A549 (cell line): ENCODE measurements at regions not wholly inside any gene's neighbourhood (a gene's known extent, or its start where the extent isn't known, plus 50 kb on each side); places are given as distances from the start of the nearest gene placed in this dataset.

ENCODE experiments used
- ATAC-seq, 2 experiments: fragments of 200-7000 bp in 1 of 2; fragments of >200 bp in 1 of 2; cut with Nextera tagmentation in 1 of 2; cut with Tn5 transposase in 1 of 2; 3 replicates each; pipeline versions ENCODE4 v1.8.0 to v1.9.1; 2018 to 2020; ENCODE audit warnings: mild to moderate bottlenecking in 1 of 2, moderate library complexity in 1 of 2
- CTCF ChIA-PET: fragments of 300-600 bp; sonication (Branson Sonifier 250); formaldehyde crosslinking; extraction: SDS; loops from one replicate; lab custom pipeline; 2021; ENCODE audit warnings: antibody characterized with exemption, inconsistent platforms; lab: Yijun Ruan, JAX
- POLR2A ChIA-PET: fragments of 350-600 bp; formaldehyde crosslinking; extraction: SDS; loops from one replicate; lab custom pipeline; 2021; ENCODE audit warnings: antibody characterized with exemption, inconsistent platforms; lab: Yijun Ruan, JAX
- DNase-seq, 2 experiments: peaks; one replicate each; pipeline versions ENCODE4 v3.0.0 to v3.0.0-alpha.2; 2011 to 2016; ENCODE audit warnings: low read depth in 1 of 2, low spot score in 1 of 2
- FAIRE-seq: peaks from 2 replicates; lab custom pipeline; 2011; peaks lifted over from hg19 to GRCh38; lab: Jason Lieb, UNC
- H3K27ac ChIP-seq, 2 experiments: fragments of >200 bp; sonication (Bioruptor Twin); formaldehyde crosslinking; 3 replicates each; pipeline ENCODE4 v1.5.1; 2016 to 2017
- H3K4me1 ChIP-seq: fragments of >200 bp; sonication (Bioruptor Twin); formaldehyde crosslinking; 3 replicates; pipeline ENCODE4 v1.6.1; 2016
- H3K4me2 ChIP-seq: fragments of >200 bp; sonication (Bioruptor Twin); formaldehyde crosslinking; 3 replicates; pipeline ENCODE4 v1.6.1; 2016
- H3K4me3 ChIP-seq: fragments of >200 bp; sonication (Bioruptor Twin); formaldehyde crosslinking; 3 replicates; pipeline ENCODE4 v1.5.1; 2016
- H3K9me3 ChIP-seq: fragments of >200 bp; sonication (Bioruptor Twin); formaldehyde crosslinking; 3 replicates; pipeline ENCODE4 v1.6.1; 2016
- CHD4 ChIP-seq: fragments of 200-600 bp; sonication (generic); IDR thresholded peaks from 2 replicates; pipeline ENCODE4 v1.6.1; 2016; ENCODE audit warnings: antibody characterized with exemption, mild to moderate bottlenecking, borderline replicate concordance
- EHF ChIP-seq: fragments of 250-450 bp; sonication (Bioruptor Pico); IDR thresholded peaks from 2 replicates; pipeline ENCODE4 v1.5.0; 2020; ENCODE audit warnings: mild to moderate bottlenecking
- HOXB5 ChIP-seq: fragments of 250-450 bp; sonication (Bioruptor Pico); IDR thresholded peaks from 2 replicates; pipeline ENCODE4 v1.5.0; 2020; ENCODE audit warnings: mild to moderate bottlenecking, moderate library complexity
- KDM1A ChIP-seq: fragments of 200-600 bp; sonication (generic); IDR thresholded peaks from 2 replicates; pipeline ENCODE4 v1.6.1; 2016; ENCODE audit warnings: low read depth, mild to moderate bottlenecking
- MAZ ChIP-seq: fragments of 150-350 bp; IDR thresholded peaks from 2 replicates; pipeline ENCODE4 v1.6.1; 2014; ENCODE audit warnings: antibody characterized with exemption, low read depth, low read length, borderline replicate concordance
- MYC ChIP-seq: IDR thresholded peaks from 2 replicates; pipeline ENCODE4 v1.6.1; 2012; ENCODE audit warnings: mild to moderate bottlenecking, inconsistent platforms, low read length, improper control_type of control experiment, borderline replicate concordance
- NPAS2 ChIP-seq: fragments of 250-450 bp; sonication (Bioruptor Pico); IDR thresholded peaks from 2 replicates; pipeline ENCODE4 v1.8.0; 2022; ENCODE audit warnings: mild to moderate bottlenecking, moderate library complexity, borderline replicate concordance
- NR3C1 ChIP-seq: fragments of >200 bp; sonication (Bioruptor Twin); formaldehyde crosslinking; IDR thresholded peaks from 3 replicates; pipeline ENCODE4 v1.6.1; 2017
- PHF8 ChIP-seq: fragments of 200-600 bp; sonication (generic); IDR thresholded peaks from 2 replicates; pipeline ENCODE4 v1.6.1; 2016; ENCODE audit warnings: low read depth, mild to moderate bottlenecking, antibody characterized with exemption, moderate library complexity, borderline replicate concordance
- RAD21 ChIP-seq, 2 experiments: fragments of >200 bp in 1 of 2; sonication (Bioruptor Twin) in 1 of 2; formaldehyde crosslinking in 1 of 2; IDR thresholded peaks in 1 of 2; conservative IDR thresholded peaks in 1 of 2; 2 replicates in 1 of 2; 3 replicates in 1 of 2; pipeline ENCODE4 v1.6.1; 2012 to 2018; ENCODE audit warnings: inconsistent platforms in 1 of 2
- RARB ChIP-seq: fragments of 250-450 bp; sonication (Bioruptor Pico); IDR thresholded peaks from 2 replicates; pipeline ENCODE4 v1.8.0; 2021; ENCODE audit warnings: mild to moderate bottlenecking, moderate library complexity
- RFX5 ChIP-seq: fragments of 450-650 bp; IDR thresholded peaks from 2 replicates; pipeline ENCODE4 v1.7.1; 2014; ENCODE audit warnings: antibody characterized with exemption, mild to moderate bottlenecking, moderate library complexity
- RNF2 ChIP-seq: fragments of 200-600 bp; sonication (generic); IDR thresholded peaks from 2 replicates; pipeline ENCODE4 v1.6.1; 2016; ENCODE audit warnings: low read depth, mild to moderate bottlenecking, antibody characterized with exemption, moderate library complexity, borderline replicate concordance
- SMC3 ChIP-seq: fragments of >200 bp; sonication (Bioruptor Twin); formaldehyde crosslinking; IDR thresholded peaks from 3 replicates; pipeline ENCODE4 v1.6.1; 2018; ENCODE audit warnings: inconsistent platforms
- ZC3H11A ChIP-seq: fragments of 450-650 bp; IDR thresholded peaks from 2 replicates; pipeline ENCODE4 v1.6.1; 2014; ENCODE audit warnings: antibody characterized with exemption, mild to moderate bottlenecking
- ZNF302 ChIP-seq: fragments of 250-450 bp; sonication (Bioruptor Pico); IDR thresholded peaks from 2 replicates; pipeline ENCODE4 v1.9.0; 2021; ENCODE audit warnings: inconsistent platforms, mild to moderate bottlenecking, moderate library complexity
- ZSCAN20 ChIP-seq: fragments of 250-450 bp; sonication (Bioruptor Pico); IDR thresholded peaks from 2 replicates; pipeline ENCODE4 v1.8.0; 2022; ENCODE audit warnings: mild to moderate bottlenecking, moderate library complexity
- WGBS: methylation state at CpG from one replicate; pipeline ENCODE4 v1.1.6; 2017; ENCODE audit errors: missing lambda C conversion rate; 5-methylcytosine and 5-hydroxymethylcytosine counted together
- TF ChIP-seq, protein P1 (sequence below): fragments of >200 bp; sonication (Bioruptor Twin); formaldehyde crosslinking; IDR thresholded peaks from 2 replicates; pipeline ENCODE4 v1.6.1; 2016
- TF ChIP-seq, protein P2 (sequence below): fragments of >200 bp; sonication (Bioruptor Twin); formaldehyde crosslinking; IDR thresholded peaks from 3 replicates; pipeline ENCODE4 v1.6.1; 2016
- TF ChIP-seq, protein P3 (sequence below): IDR thresholded peaks from 2 replicates; pipeline ENCODE4 v1.6.1; 2012
- TF ChIP-seq, protein P4 (sequence below): fragments of 150-350 bp; IDR thresholded peaks from 2 replicates; pipeline ENCODE4 v1.6.1; 2014; ENCODE audit warnings: low read depth, mild to moderate bottlenecking, low read length

DNA sequence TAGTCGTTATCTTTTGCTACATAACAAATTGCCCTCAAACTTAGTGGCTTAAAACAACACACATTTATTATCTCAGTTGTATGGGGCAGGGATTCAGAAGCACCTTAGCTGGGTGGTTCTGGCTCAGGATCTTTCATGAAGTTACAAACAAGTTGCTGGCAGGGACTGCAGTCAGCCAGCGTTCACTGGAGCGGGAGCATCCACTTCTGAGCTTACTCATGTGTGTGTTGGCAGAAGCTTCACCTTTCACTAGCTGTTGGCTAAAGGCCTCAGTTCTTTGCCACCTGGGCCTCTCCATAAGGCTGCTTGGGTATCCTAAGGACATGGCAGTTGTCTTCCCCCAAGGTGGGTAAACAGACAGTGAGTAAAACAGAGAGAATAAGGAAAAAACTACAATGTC lies 365.7 kb downstream of the RPS29 start:
- DNase-seq (no peak), FAIRE-seq (no peak), ATAC-seq (no peak)
- no peak overlapping the region for H3K4me3 ChIP-seq
- H3K4me2 ChIP-seq = no peak overlapping the region
- under 1% methylated on average over 3 of the region's 3 CpGs for WGBS
- POLR2A ChIA-PET = no interaction called here
- TF ChIP-seq MAZ = no peak
- no peak for TF ChIP-seq ZNF302 (CRISPR knock-in tag)
- TF ChIP-seq, protein P1, sequence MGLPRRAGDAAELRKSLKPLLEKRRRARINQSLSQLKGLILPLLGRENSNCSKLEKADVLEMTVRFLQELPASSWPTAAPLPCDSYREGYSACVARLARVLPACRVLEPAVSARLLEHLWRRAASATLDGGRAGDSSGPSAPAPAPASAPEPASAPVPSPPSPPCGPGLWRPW = no peak
- TF ChIP-seq, protein P2, sequence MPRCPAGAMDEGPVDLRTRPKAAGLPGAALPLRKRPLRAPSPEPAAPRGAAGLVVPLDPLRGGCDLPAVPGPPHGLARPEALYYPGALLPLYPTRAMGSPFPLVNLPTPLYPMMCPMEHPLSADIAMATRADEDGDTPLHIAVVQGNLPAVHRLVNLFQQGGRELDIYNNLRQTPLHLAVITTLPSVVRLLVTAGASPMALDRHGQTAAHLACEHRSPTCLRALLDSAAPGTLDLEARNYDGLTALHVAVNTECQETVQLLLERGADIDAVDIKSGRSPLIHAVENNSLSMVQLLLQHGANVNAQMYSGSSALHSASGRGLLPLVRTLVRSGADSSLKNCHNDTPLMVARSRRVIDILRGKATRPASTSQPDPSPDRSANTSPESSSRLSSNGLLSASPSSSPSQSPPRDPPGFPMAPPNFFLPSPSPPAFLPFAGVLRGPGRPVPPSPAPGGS = no peak
- TF ChIP-seq, protein P3, sequence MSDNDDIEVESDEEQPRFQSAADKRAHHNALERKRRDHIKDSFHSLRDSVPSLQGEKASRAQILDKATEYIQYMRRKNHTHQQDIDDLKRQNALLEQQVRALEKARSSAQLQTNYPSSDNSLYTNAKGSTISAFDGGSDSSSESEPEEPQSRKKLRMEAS = no peak
- no peak for TF ChIP-seq RAD21 (conservative IDR thresholded peaks at IDR 0.05 in 1 of 2, IDR thresholded peaks at IDR 0.05 in 1 of 2)
- no peak for TF ChIP-seq PHF8
- TF ChIP-seq NR3C1 = no peak
- no peak for TF ChIP-seq ZC3H11A
- TF ChIP-seq SMC3 = no peak
- H3K4me1 ChIP-seq = no peaks in the 10 kb centered on the region
- H3K9me3 ChIP-seq = no peaks in the 10 kb centered on the region
- H3K27ac ChIP-seq = no peak overlapping the region
- CTCF ChIA-PET = no interaction called here

DNA sequence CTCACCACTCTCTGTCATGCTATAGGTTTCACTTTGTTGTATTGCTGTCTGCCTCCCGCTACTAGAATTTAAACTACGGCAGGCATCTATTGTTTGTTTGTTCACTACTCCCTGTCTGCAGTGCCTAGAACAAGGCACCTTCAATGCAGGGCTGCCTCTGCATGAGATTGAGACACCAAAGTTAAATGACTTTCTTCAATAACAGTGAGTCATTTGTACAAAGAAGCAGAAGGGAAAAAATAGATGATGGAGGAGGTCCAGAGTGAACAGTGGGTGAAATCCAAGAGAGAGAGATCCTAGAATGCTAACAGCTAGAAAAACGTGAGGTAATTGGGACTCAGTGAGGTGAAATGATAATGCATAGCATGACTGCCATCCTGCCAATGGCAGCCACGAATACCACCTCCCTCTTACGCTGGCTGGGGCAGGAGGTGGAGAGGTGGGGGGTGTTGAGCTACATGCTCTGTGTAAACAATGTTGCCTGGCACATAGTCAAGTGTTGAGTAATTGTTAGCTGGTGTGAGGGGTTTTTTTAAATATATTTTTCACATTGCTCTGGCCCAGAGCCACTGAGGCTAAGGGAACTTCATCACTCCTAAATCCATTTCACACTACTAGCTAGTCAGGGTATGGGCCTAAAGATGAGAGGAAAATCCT lies 367.6 kb downstream of the RPS29 start:
- FAIRE-seq (no peak), ATAC-seq (no peak), DNase-seq (no peak)
- Histone ChIP-seq H3K4me3 (no peak overlapping the region), H3K27ac (no peak overlapping the region), H3K4me1 (no peaks in the 10 kb centered on the region), H3K9me3 (no peaks in the 10 kb centered on the region)
- CTCF ChIA-PET = no interaction called here
- no peak for TF ChIP-seq RARB
- TF ChIP-seq KDM1A = no peak
- TF ChIP-seq SMC3 = no peak
- no peak for TF ChIP-seq HOXB5 (CRISPR knock-in tag)
- TF ChIP-seq, protein P4, sequence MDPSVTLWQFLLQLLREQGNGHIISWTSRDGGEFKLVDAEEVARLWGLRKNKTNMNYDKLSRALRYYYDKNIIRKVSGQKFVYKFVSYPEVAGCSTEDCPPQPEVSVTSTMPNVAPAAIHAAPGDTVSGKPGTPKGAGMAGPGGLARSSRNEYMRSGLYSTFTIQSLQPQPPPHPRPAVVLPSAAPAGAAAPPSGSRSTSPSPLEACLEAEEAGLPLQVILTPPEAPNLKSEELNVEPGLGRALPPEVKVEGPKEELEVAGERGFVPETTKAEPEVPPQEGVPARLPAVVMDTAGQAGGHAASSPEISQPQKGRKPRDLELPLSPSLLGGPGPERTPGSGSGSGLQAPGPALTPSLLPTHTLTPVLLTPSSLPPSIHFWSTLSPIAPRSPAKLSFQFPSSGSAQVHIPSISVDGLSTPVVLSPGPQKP = no peak
- TF ChIP-seq ZSCAN20 (CRISPR knock-in tag) = no peak
- TF ChIP-seq NPAS2 (CRISPR knock-in tag) = no peak
- no peak for TF ChIP-seq EHF (CRISPR knock-in tag)
- no peak for TF ChIP-seq RFX5
- TF ChIP-seq RAD21 (conservative IDR thresholded peaks at IDR 0.05 in 1 of 2, IDR thresholded peaks at IDR 0.05 in 1 of 2) = no peak
- no peak for TF ChIP-seq RNF2
- TF ChIP-seq MYC = no peak
- TF ChIP-seq, protein P3 = no peak
- no peak for TF ChIP-seq CHD4
- no peak for TF ChIP-seq MAZ
- TF ChIP-seq, protein P2 = no peak
- TF ChIP-seq, all 56 proteins: peak for 0
- no peak overlapping the region for H3K4me2 ChIP-seq
- POLR2A ChIA-PET = no interaction called here
- WGBS = 3% methylated on average over 5 of the region's 5 CpGs
